K562 (cell line): ENCODE measurements at regions not wholly inside any gene's neighbourhood (a gene's known extent, or its start where the extent isn't known, plus 50 kb on each side); places are given as distances from the start of the nearest gene placed in this dataset.

Experiments used
- CREM ChIP-seq: IDR thresholded peaks from 2 replicates; pipeline ENCODE4 v1.6.1; 2014; ENCODE audit warnings: antibody characterized with exemption, low read depth
- EZH2 ChIP-seq: IDR thresholded peaks from 2 replicates; pipeline ENCODE4 v1.6.1; 2012; ENCODE audit warnings: low read depth, mild to moderate bottlenecking, inconsistent platforms, low read length, borderline replicate concordance
- HCFC1 ChIP-seq: IDR thresholded peaks from 2 replicates; pipeline ENCODE4 v1.6.1; 2012; ENCODE audit warnings: low read depth, low read length, improper control_type of control experiment
- HIVEP1 ChIP-seq: fragments of 250-450 bp; sonication (Bioruptor Pico); IDR thresholded peaks from 2 replicates; pipeline ENCODE4 v1.4.0; 2020; ENCODE audit warnings: mild to moderate bottlenecking
- HNRNPH1 ChIP-seq: fragments of 200-400 bp; formaldehyde crosslinking; optimal IDR thresholded peaks from 2 replicates; pipeline ENCODE3; 2017; ENCODE audit warnings: low read depth, mild to moderate bottlenecking, low read length, moderate library complexity
- LCOR ChIP-seq: sonication (generic); formaldehyde crosslinking; IDR thresholded peaks from 2 replicates; pipeline ENCODE4 v1.8.0; 2022; ENCODE audit warnings: mild to moderate bottlenecking, missing genetic modification reagents
- NBN ChIP-seq: fragments of 450-650 bp; IDR thresholded peaks from 2 replicates; pipeline ENCODE4 v1.6.1; 2016; ENCODE audit warnings: low read depth, mild to moderate bottlenecking
- TAF1 ChIP-seq: IDR thresholded peaks from 2 replicates; pipeline ENCODE4 v1.6.1; 2011; ENCODE audit warnings: mild to moderate bottlenecking, low read length, moderate library complexity; ENCODE audit not compliant: insufficient read depth, control insufficient read depth, severe bottlenecking; ENCODE audit errors: extremely low read depth
- ZBTB34 ChIP-seq: fragments of 250-450 bp; sonication (Bioruptor Pico); IDR thresholded peaks from 2 replicates; pipeline ENCODE4 v1.8.0; 2021; ENCODE audit warnings: mild to moderate bottlenecking, moderate library complexity
- ZBTB40 ChIP-seq, 2 experiments: fragments of 450-650 bp in 1 of 2; sonication (generic) in 1 of 2; formaldehyde crosslinking in 1 of 2; IDR thresholded peaks; 2 replicates each; pipeline versions ENCODE4 v1.7.1 to v1.9.0; 2016 to 2022; ENCODE audit warnings: inconsistent platforms in 1 of 2, mild to moderate bottlenecking in 1 of 2, missing genetic modification reagents in 1 of 2
- ZNF354B ChIP-seq: fragments of 250-450 bp; sonication (Bioruptor Pico); IDR thresholded peaks from 2 replicates; pipeline ENCODE4 v1.4.0; 2020
- ZNF41 ChIP-seq: fragments of 250-450 bp; sonication (Bioruptor Pico); conservative IDR thresholded peaks from 2 replicates; pipeline ENCODE4 v1.4.0; 2020; ENCODE audit warnings: mild to moderate bottlenecking
- TF ChIP-seq, protein P1 (sequence below): sonication (generic); formaldehyde crosslinking; IDR thresholded peaks from 2 replicates; pipeline ENCODE4 v1.8.0; 2022; ENCODE audit warnings: missing genetic modification reagents, mild to moderate bottlenecking, borderline replicate concordance

GRCh38 chr6:28838289-28838633 is 85.5 kb downstream of the TRIM27 start (continued):
- peak; percentile 86 for TF ChIP-seq ZBTB40 (IDR thresholded peaks at IDR 0.05)
- 0 out of 2 replicates have a peak, but pooled peaks have one; percentile 29 for TF ChIP-seq ZBTB40 (CRISPR knock-in tag; IDR thresholded peaks at IDR 0.05)
- TF ChIP-seq HNRNPH1, result no peak
- TF ChIP-seq ZNF41, result no peak; the same call in 1 of the 2 replicates
- no peak for TF ChIP-seq ZBTB34 (CRISPR knock-in tag)
- TF ChIP-seq, protein P1, sequence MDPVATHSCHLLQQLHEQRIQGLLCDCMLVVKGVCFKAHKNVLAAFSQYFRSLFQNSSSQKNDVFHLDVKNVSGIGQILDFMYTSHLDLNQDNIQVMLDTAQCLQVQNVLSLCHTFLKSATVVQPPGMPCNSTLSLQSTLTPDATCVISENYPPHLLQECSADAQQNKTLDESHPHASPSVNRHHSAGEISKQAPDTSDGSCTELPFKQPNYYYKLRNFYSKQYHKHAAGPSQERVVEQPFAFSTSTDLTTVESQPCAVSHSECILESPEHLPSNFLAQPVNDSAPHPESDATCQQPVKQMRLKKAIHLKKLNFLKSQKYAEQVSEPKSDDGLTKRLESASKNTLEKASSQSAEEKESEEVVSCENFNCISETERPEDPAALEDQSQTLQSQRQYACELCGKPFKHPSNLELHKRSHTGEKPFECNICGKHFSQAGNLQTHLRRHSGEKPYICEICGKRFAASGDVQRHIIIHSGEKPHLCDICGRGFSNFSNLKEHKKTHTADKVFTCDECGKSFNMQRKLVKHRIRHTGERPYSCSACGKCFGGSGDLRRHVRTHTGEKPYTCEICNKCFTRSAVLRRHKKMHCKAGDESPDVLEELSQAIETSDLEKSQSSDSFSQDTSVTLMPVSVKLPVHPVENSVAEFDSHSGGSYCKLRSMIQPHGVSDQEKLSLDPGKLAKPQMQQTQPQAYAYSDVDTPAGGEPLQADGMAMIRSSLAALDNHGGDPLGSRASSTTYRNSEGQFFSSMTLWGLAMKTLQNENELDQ (CRISPR knock-in tag), result no peak
- no peak; the same call in 1 of the 2 replicates for TF ChIP-seq HCFC1
- peak; percentile 56 for TF ChIP-seq NBN
- TF ChIP-seq HIVEP1 (CRISPR knock-in tag), result no peak
- no peak for TF ChIP-seq CREM
- TF ChIP-seq TAF1, result no peak
- no peak for TF ChIP-seq ZNF354B (CRISPR knock-in tag)
- no peak for TF ChIP-seq LCOR (CRISPR knock-in tag)
- TF ChIP-seq EZH2, result no peak
